ENCODE measurements at regions not wholly inside any gene's neighbourhood (a gene's known extent, or its start where the extent isn't known, plus 50 kb on each side); places are given as distances from the start of the nearest gene placed in this dataset.

GRCh38 chr1:80759354-80759753 lies 1041.4 kb upstream of the ADGRL2 start:
- no peaks in the 10 kb centered on the region for H3K36me3 ChIP-seq
- ATAC-seq (no peak), DNase-seq (no peak)
- no peaks in the 10 kb centered on the region for H3K27me3 ChIP-seq
- intact Hi-C loops (cut with DNase I): no loop called here
- WGBS, 2 donors: 90 to 93% methylated on average over 1 of the region's 1 CpG
- no peaks in the 10 kb centered on the region for H3K9me3 ChIP-seq
- no peaks in the 10 kb centered on the region for H3K4me1 ChIP-seq
- no peak for TF ChIP-seq CTCF (IDR thresholded peaks at IDR 0.05)
- H3K4me3 ChIP-seq: no peak overlapping the region
- no peak overlapping the region for H3K27ac ChIP-seq

- intact Hi-C loops (cut with DNase I): no loop called here
- WGBS, 2 donors: 81 to 85% methylated on average over 2 of the region's 2 CpGs
- H3K4me1 ChIP-seq: no peaks in the 10 kb centered on the region
Measured at GRCh38 chr1:80755944-80756343, 1044.8 kb upstream of the ADGRL2 start.

GRCh38 chr1:80751204-80751603 lies 1049.5 kb upstream of the ADGRL2 start:
- ATAC-seq: no peak

More at GRCh38 chr1:80755944-80756343, 1044.8 kb upstream of the ADGRL2 start:
- DNase-seq (no peak), ATAC-seq (no peak)
- Histone ChIP-seq H3K27me3 (no peaks in the 10 kb centered on the region), H3K4me3 (no peak overlapping the region), H3K27ac (no peak overlapping the region), H3K36me3 (no peaks in the 10 kb centered on the region), H3K9me3 (peaks cover 0 to 10% (median 0%) of the 10 kb centered on the region in 11 donors)
- TF ChIP-seq CTCF (IDR thresholded peaks at IDR 0.05): no peak

GRCh38 chr1:80731241-80731894 lies 1069.4 kb upstream of the ADGRL2 start:
- no peak for TF ChIP-seq CTCF (IDR thresholded peaks at IDR 0.05)
- Histone ChIP-seq H3K27ac (no peak overlapping the region), H3K4me3 (no peak overlapping the region), H3K9me3 (peaks cover 0 to 25% (median 0%) of the 10 kb centered on the region in 11 donors), H3K36me3 (no peaks in the 10 kb centered on the region), H3K27me3 (no peaks in the 10 kb centered on the region), H3K4me1 (no peaks in the 10 kb centered on the region)
- intact Hi-C loops (cut with DNase I): no loop called here
- WGBS, 2 donors: 80 to 82% methylated on average over 3 of the region's 3 CpGs
- DNase-seq (peak in 1 of 2 donors; percentile 17), ATAC-seq (peak in 1 of 8 donors; percentile 63)

More at GRCh38 chr1:80751204-80751603, 1049.5 kb upstream of the ADGRL2 start:
- H3K27ac ChIP-seq: no peak overlapping the region
- H3K9me3 ChIP-seq: peaks cover 0 to 15% (median 0%) of the 10 kb centered on the region in 11 donors
- H3K4me1 ChIP-seq: no peaks in the 10 kb centered on the region
- intact Hi-C loops (cut with DNase I): no loop called here
- 77 to 85% methylated on average over 2 of the region's 2 CpGs for WGBS, 2 donors
- H3K27me3 ChIP-seq: no peaks in the 10 kb centered on the region
- H3K4me3 ChIP-seq: no peak overlapping the region
- no peak for DNase-seq
- H3K36me3 ChIP-seq: no peaks in the 10 kb centered on the region
- TF ChIP-seq CTCF (IDR thresholded peaks at IDR 0.05): no peak
